SK-N-SH (cell line): ENCODE measurements at regions not wholly inside any gene's neighbourhood (a gene's known extent, or its start where the extent isn't known, plus 50 kb on each side); places are given as distances from the start of the nearest gene placed in this dataset.

Experiments used
- EP300 ChIP-seq, 2 experiments: IDR thresholded peaks; 2 replicates each; pipeline versions ENCODE4 v1.4.0 to v1.6.1; 2012; ENCODE audit warnings: borderline replicate concordance in 1 of 2, low read depth in 1 of 2, low read length in 1 of 2
- GATA2 ChIP-seq: sonication (generic); formaldehyde crosslinking; IDR thresholded peaks from 2 replicates; pipeline ENCODE4 v1.5.0; 2020; ENCODE audit warnings: mild to moderate bottlenecking, missing genetic modification reagents

DNA sequence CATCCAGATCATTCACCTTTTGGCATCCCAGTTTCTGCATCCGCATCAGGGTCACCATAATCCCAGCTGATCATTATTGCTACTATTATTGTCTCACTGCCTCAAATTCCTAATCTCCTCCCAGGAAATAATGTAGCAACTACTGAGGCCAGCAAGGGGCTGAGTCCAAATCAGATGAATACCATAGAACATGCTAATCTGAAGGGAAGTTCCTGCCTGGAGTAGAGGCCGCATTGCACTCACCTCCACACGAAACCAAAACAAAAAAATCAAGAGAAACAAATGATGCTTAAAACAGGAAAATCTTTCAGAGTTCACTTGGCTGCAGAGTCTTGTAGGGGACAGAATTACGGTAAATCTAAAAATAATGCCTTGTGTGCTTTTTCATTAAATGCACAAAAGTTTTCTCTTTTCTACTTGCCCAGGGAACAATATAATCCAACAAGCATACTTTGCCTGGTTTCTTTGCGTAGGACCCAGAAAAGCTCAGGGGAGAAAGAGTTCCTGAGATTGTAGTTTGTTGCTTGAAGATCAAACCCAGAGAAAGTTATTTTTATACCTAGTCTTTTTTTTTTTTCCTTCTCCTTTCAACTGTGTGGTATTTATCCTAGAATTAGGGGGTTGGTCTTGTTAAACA is 87.7 kb upstream of the KLF4 start:
- TF ChIP-seq GATA2 (CRISPR knock-in tag) (no peak), EP300 (IDR thresholded peaks at IDR 0.05; ENCODE audit: borderline replicate concordance in 1 of 2, low read depth in 1 of 2, low read length in 1 of 2) (no peak)
